Stomach (tissue), 4 donors: ENCODE measurements at regions not wholly inside any gene's neighbourhood (a gene's known extent, or its start where the extent isn't known, plus 50 kb on each side); places are given as distances from the start of the nearest gene placed in this dataset.
"Not testable (repeated sequence)": the region's sequence is repeated elsewhere in the genome, so short reads cannot be mapped to it uniquely, and the experiment has no call there.

Experiments used
- POLR2AphosphoS5 ChIP-seq, 3 donors: sonication (generic); formaldehyde crosslinking; IDR thresholded peaks; one replicate each; pipeline ENCODE4 v1.6.1; 2016; ENCODE audit warnings: antibody characterized with exemption in 3 of 3
- TF ChIP-seq, protein P1 (sequence below), 7 experiments: fragments of 450-650 bp in 4 of 7; fragments of 200-600 bp in 3 of 7; sonication (generic) in 3 of 7; IDR thresholded peaks; one replicate each; pipeline ENCODE4 v1.5.1; 2016 to 2019; ENCODE audit warnings: antibody characterized with exemption in 7 of 7, control low read depth in 2 of 7, mild to moderate bottlenecking in 1 of 7

DNA sequence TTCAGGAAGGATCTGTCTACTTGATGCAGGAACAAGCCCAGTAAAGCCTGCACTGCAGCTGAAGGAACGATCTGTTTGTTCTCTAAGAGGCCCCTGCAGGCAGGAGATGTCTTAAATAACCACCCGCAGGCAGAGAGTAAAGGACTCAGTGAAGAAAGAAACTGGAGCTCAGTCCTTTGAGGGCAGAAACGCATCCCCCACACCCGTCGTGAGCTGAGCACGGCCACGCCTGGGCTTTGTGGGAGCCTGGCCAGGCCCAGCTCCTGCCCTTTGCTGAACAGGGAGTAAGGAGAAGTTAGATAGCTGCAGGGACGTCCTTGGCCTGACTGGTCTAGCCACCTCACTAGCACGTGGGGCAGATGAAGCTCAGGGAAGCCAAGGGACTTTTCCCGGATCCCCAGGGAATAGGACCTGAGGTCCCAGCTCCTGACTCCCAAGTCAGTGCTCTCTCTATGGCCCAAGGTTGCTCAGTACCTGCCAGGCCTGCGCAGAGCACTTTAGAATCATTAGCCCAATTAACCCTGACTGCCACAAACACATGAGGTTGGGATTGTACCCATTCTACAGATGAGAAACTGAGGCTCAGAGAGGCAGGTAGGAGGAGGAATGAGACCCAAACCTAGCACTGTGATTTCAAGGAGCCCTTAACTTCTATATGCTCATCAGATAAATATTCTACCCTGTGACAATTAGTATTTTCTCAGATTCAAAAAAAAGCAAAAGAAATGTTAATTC is 194.2 kb upstream of the SULF2 start:
- TF ChIP-seq POLR2AphosphoS5 (IDR thresholded peaks at IDR 0.05), result not testable (repeated sequence)
- TF ChIP-seq, protein P1, sequence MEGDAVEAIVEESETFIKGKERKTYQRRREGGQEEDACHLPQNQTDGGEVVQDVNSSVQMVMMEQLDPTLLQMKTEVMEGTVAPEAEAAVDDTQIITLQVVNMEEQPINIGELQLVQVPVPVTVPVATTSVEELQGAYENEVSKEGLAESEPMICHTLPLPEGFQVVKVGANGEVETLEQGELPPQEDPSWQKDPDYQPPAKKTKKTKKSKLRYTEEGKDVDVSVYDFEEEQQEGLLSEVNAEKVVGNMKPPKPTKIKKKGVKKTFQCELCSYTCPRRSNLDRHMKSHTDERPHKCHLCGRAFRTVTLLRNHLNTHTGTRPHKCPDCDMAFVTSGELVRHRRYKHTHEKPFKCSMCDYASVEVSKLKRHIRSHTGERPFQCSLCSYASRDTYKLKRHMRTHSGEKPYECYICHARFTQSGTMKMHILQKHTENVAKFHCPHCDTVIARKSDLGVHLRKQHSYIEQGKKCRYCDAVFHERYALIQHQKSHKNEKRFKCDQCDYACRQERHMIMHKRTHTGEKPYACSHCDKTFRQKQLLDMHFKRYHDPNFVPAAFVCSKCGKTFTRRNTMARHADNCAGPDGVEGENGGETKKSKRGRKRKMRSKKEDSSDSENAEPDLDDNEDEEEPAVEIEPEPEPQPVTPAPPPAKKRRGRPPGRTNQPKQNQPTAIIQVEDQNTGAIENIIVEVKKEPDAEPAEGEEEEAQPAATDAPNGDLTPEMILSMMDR (IDR thresholded peaks at IDR 0.05), result not testable (repeated sequence)
